Body of pancreas (tissue), 4 donors: ENCODE measurements at regions not wholly inside any gene's neighbourhood (a gene's known extent, or its start where the extent isn't known, plus 50 kb on each side); places are given as distances from the start of the nearest gene placed in this dataset.

Experiments
- CTCF ChIP-seq, 7 experiments: fragments of 450-650 bp in 4 of 7; fragments of 200-600 bp in 3 of 7; sonication (generic) in 3 of 7; IDR thresholded peaks; one replicate each; pipeline ENCODE4 v1.5.1; 2016 to 2019; ENCODE audit warnings: antibody characterized with exemption in 7 of 7
- POLR2A ChIP-seq, 3 donors: fragments of 450-650 bp; IDR thresholded peaks; one replicate each; pipeline ENCODE4 v1.6.1; 2016; ENCODE audit warnings: antibody characterized with exemption in 3 of 3, mild to moderate bottlenecking in 2 of 3

GRCh38 chr4:128488055-128488705 lies 200.6 kb upstream of the PGRMC2 start:
- TF ChIP-seq POLR2A (IDR thresholded peaks at IDR 0.05) (no peak), CTCF (IDR thresholded peaks at IDR 0.05) (no peak)
